ENCODE measurements at regions not wholly inside any gene's neighbourhood (a gene's known extent, or its start where the extent isn't known, plus 50 kb on each side); places are given as distances from the start of the nearest gene placed in this dataset.

GRCh38 chr18:73528066-73528465 is 619.6 kb downstream of the FBXO15 start:
- POLR2A ChIA-PET, result no interaction called here
- no peak overlapping the region for H3K27ac ChIP-seq (ENCODE audit: control insufficient read depth, insufficient read depth)
- no peak overlapping the region for H2AFZ ChIP-seq (ENCODE audit: control insufficient read depth, low read depth, low read length)
- no peak for DNase-seq (ENCODE audit: low read depth, low spot score)
- no peaks in the 10 kb centered on the region for H3K27me3 ChIP-seq (replicated peaks in 1 of 2; ENCODE audit: control insufficient read depth in 2 of 2, insufficient read depth in 2 of 2, low read length in 1 of 2)
- H3K4me1 ChIP-seq (ENCODE audit: control insufficient read depth, insufficient read depth, low read length), result no peaks in the 10 kb centered on the region
- BruUV-seq (replicated peaks), result no TSS peak
- no peaks in the 10 kb centered on the region for H3K9me3 ChIP-seq (replicated peaks; ENCODE audit: control insufficient read depth, insufficient read depth, low read length)
- no peak for ATAC-seq
- no peaks in the 10 kb centered on the region for H4K20me1 ChIP-seq (ENCODE audit: control insufficient read depth, insufficient read depth)
- FAIRE-seq, result no peak
- in situ Hi-C loops (cut with MboI) (no loop called here), intact Hi-C loops (cut with micrococcal nuclease; ENCODE audit: unreplicated experiment) (no loop called here)
- H3K9ac ChIP-seq (ENCODE audit: control insufficient read depth, insufficient read depth, low read length), result no peak overlapping the region
- no peaks in the 10 kb centered on the region for H3K36me3 ChIP-seq (ENCODE audit: control insufficient read depth in 2 of 2, insufficient read depth in 2 of 2, low read length in 1 of 2)
- RAD21 ChIA-PET (ENCODE audit: unreplicated experiment), result no interaction called here
- WGBS (ENCODE audit: insufficient coverage, insufficient replicate concordance, low lambda C conversion rate, missing lambda C conversion rate), result 59% methylated on average over 7 of the region's 7 CpGs
- CTCF ChIA-PET, result no interaction called here
- no peak overlapping the region for H3K4me3 ChIP-seq
- SMC1A ChIA-PET (ENCODE audit: uncharacterized antibody, unreplicated experiment), result no interaction called here
- TF ChIP-seq SREBF2 (IDR thresholded peaks at IDR 0.05; ENCODE audit: low read length) (no peak), TBL1XR1 (IDR thresholded peaks at IDR 0.05; ENCODE audit: low read depth, low read length) (no peak), HDGF (IDR thresholded peaks at IDR 0.05) (no peak), ZBTB40 (IDR thresholded peaks at IDR 0.05; ENCODE audit: borderline replicate concordance) (no peak), ATF7 (IDR thresholded peaks at IDR 0.05; ENCODE audit: low read depth) (no peak), ZNF24 (IDR thresholded peaks at IDR 0.05) (no peak), RBBP5 (conservative IDR thresholded peaks at IDR 0.05) (no peak), RUNX3 (IDR thresholded peaks at IDR 0.05; ENCODE audit: low read length) (no peak), NR2C1 (IDR thresholded peaks at IDR 0.05) (no peak), USF1 (IDR thresholded peaks at IDR 0.05; ENCODE audit: borderline replicate concordance, extremely low read length, insufficient read depth, low read depth, low read length) (no peak), SUZ12 (IDR thresholded peaks at IDR 0.05; ENCODE audit: unreplicated experiment) (no peak), EED (IDR thresholded peaks at IDR 0.05; ENCODE audit: low read depth) (no peak), RAD21 (IDR thresholded peaks at IDR 0.05; ENCODE audit: insufficient read depth, low read depth, low read length) (no peak)
- H3K79me2 ChIP-seq (ENCODE audit: control insufficient read depth, insufficient read depth, low read length), result no peaks in the 10 kb centered on the region
- H3K4me2 ChIP-seq (ENCODE audit: control insufficient read depth, insufficient read depth), result no peak overlapping the region
